GM23248 (cell line): ENCODE measurements at regions not wholly inside any gene's neighbourhood (a gene's known extent, or its start where the extent isn't known, plus 50 kb on each side); places are given as distances from the start of the nearest gene placed in this dataset.

Experiments
- DNase-seq: peaks from one replicate; pipeline ENCODE4 v3.0.0-alpha.2; 2015
- H2AFZ ChIP-seq: fragments of 200-600 bp; sonication (generic); 2 replicates; pipeline ENCODE4 v1.6.1; 2016; ENCODE audit warnings: antibody characterized with exemption
- H3F3A ChIP-seq: fragments of 200-600 bp; sonication (generic); 2 replicates; pipeline ENCODE4 v1.6.1; 2016; ENCODE audit warnings: mild to moderate bottlenecking, antibody characterized with exemption, mixed run types; ENCODE audit not compliant: insufficient read depth
- H3K27ac ChIP-seq: fragments of 200-600 bp; sonication (generic); 2 replicates; pipeline ENCODE4 v1.5.1; 2016; ENCODE audit warnings: mild to moderate bottlenecking
- H3K27me3 ChIP-seq: fragments of 200-600 bp; sonication (generic); replicated peaks from 2 replicates; pipeline ENCODE4 v1.6.1; 2016; ENCODE audit warnings: mild to moderate bottlenecking; ENCODE audit not compliant: insufficient read depth
- H3K36me3 ChIP-seq: fragments of 200-600 bp; sonication (generic); 2 replicates; pipeline ENCODE4 v1.6.1; 2016; ENCODE audit warnings: low read depth, mild to moderate bottlenecking
- H3K4me1 ChIP-seq: fragments of 200-600 bp; sonication (generic); 2 replicates; pipeline ENCODE4 v1.6.1; 2016; ENCODE audit warnings: mild to moderate bottlenecking; ENCODE audit not compliant: insufficient read depth
- H3K4me2 ChIP-seq: fragments of 200-600 bp; sonication (generic); one replicate; pipeline ENCODE4 v1.6.1; 2016; ENCODE audit warnings: mild to moderate bottlenecking; ENCODE audit not compliant: unreplicated experiment
- H3K4me3 ChIP-seq: fragments of 200-600 bp; sonication (generic); 2 replicates; pipeline ENCODE4 v1.5.1; 2016; ENCODE audit warnings: mild to moderate bottlenecking
- H3K79me2 ChIP-seq: fragments of 200-600 bp; sonication (generic); 2 replicates; pipeline ENCODE4 v1.6.1; 2016; ENCODE audit warnings: mild to moderate bottlenecking; ENCODE audit not compliant: insufficient read depth
- H3K9ac ChIP-seq: fragments of 200-600 bp; sonication (generic); 2 replicates; pipeline ENCODE4 v1.6.1; 2016; ENCODE audit warnings: mild to moderate bottlenecking
- H3K9me2 ChIP-seq: fragments of 200-600 bp; sonication (generic); 2 replicates; pipeline ENCODE4 v1.6.1; 2016; ENCODE audit warnings: mixed run types, mild to moderate bottlenecking, moderate library complexity; ENCODE audit not compliant: insufficient read depth
- H3K9me3 ChIP-seq: fragments of 200-600 bp; sonication (generic); one replicate; pipeline ENCODE4 v1.6.1; 2017; ENCODE audit warnings: low read depth
- H4K20me1 ChIP-seq: fragments of 200-600 bp; sonication (generic); 2 replicates; pipeline ENCODE4 v1.6.0; 2016; ENCODE audit not compliant: insufficient read depth
- EZH2 ChIP-seq: fragments of 200-600 bp; sonication (generic); IDR thresholded peaks from 2 replicates; pipeline ENCODE4 v1.6.1; 2018; ENCODE audit warnings: antibody characterized with exemption, mild to moderate bottlenecking; ENCODE audit not compliant: insufficient read depth, poor library complexity, severe bottlenecking
- EZH2phosphoT487 ChIP-seq: fragments of 200-600 bp; sonication (generic); IDR thresholded peaks from 2 replicates; pipeline ENCODE4 v1.6.1; 2018; ENCODE audit warnings: antibody characterized with exemption, moderate library complexity, mild to moderate bottlenecking, low read depth; ENCODE audit not compliant: insufficient read depth
- WGBS, 2 experiments: methylation state at CpG; one replicate each; pipeline ENCODE4 v1.1.6; 2015 to 2017; ENCODE audit warnings: low lambda C conversion rate in 2 of 2, low coverage in 1 of 2; ENCODE audit errors: missing lambda C conversion rate in 2 of 2; 5-methylcytosine and 5-hydroxymethylcytosine counted together
- in situ Hi-C: fragments of 300-500 bp; cut with MboI; formaldehyde crosslinking; loops from 2 replicates; pipeline ENCODE4 v1.15.0; 2020

DNA sequence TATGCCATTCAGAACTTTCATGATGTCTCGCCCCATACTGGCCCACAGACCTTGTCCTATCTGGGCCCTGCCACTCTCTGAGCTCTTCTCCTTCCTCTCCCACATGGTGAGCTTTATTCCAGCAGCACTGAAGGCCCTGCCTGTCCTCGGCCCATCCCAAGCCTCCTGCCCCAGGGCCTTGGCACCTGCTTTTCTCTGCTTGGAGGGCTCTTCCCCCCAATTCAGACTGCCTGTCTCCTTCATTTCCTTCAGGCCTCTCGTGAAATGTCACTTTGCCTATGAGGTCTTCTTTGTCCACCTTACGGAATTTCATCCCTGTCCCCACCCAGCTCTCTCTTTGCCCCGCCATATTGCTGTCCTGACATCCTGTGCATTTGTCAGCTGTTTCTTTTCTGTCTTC lies 191.7 kb upstream of the POU3F1 start:
- Histone ChIP-seq H4K20me1 (no peaks in the 10 kb centered on the region), H3K4me1 (no peaks in the 10 kb centered on the region), H3F3A (no peaks in the 10 kb centered on the region), H3K36me3 (no peaks in the 10 kb centered on the region), H3K4me2 (no peak overlapping the region), H3K9me2 (no peaks in the 10 kb centered on the region), H3K9me3 (no peaks in the 10 kb centered on the region), H3K9ac (no peak overlapping the region), H3K27ac (no peak overlapping the region), H3K79me2 (no peaks in the 10 kb centered on the region), H2AFZ (no peak overlapping the region), H3K4me3 (no peak overlapping the region), H3K27me3 (peaks cover 18% of the 10 kb centered on the region; the same call in 1 of the 2 replicates)
- DNase-seq = no peak
- TF ChIP-seq EZH2phosphoT487 = no peak
- no peak for TF ChIP-seq EZH2
- 19 to 23% methylated on average over 5 of the region's 5 CpGs for WGBS, 2 experiments
- in situ Hi-C loops = no loop called here

DNA sequence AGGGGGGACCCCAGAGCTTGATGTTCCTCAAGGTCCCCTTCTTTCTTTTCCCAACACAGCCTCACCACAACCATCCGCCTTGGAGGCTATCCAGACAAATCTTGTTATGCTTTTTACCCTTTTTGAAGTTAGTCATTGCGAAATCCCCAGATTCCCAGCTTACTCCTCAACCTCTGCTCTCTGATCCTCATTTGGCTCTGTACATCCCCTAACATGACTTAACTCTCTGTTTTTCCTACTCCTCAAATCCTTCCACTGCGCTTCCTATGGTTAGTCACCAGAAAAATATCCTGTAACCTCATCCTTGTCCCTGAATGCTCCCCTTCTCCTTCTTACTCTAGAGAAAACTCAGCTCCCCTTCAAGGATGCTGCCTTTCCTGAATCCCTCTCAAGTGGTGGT lies 189.1 kb upstream of the POU3F1 start:
- Histone ChIP-seq H3F3A (no peaks in the 10 kb centered on the region), H3K27me3 (peaks cover 18% of the 10 kb centered on the region; the same call in 1 of the 2 replicates), H3K4me2 (no peak overlapping the region), H3K9me3 (no peaks in the 10 kb centered on the region), H3K27ac (no peak overlapping the region), H3K4me1 (no peaks in the 10 kb centered on the region), H4K20me1 (no peaks in the 10 kb centered on the region), H3K79me2 (no peaks in the 10 kb centered on the region), H3K9ac (no peak overlapping the region), H2AFZ (no peak overlapping the region), H3K36me3 (no peaks in the 10 kb centered on the region), H3K9me2 (no peaks in the 10 kb centered on the region), H3K4me3 (no peak overlapping the region)
- WGBS, 2 experiments = 16 to 27% methylated on average over 3 of the region's 3 CpGs
- no peak for TF ChIP-seq EZH2
- in situ Hi-C loops = no loop called here
- DNase-seq = peak; percentile 40

DNA sequence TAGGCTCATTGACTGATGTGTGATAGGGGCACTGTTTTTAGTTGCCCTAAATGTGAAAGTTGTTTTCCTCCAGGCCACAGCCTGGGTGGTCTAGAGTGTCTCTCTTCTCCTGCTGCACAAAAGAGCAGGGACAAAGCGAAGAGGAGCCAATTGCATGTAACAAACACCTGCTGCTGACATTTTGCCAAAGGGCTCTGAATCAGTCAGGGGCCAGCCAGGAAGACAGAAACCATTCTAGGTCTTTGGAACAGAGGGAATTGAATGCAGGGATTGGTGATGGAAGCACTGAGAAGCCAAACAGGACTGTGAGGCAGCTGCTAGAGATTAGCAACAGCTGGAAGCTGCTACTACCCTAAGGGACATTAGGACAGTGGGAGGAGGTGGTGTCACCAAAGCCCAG lies 185.3 kb upstream of the POU3F1 start:
- Histone ChIP-seq H3K36me3 (no peaks in the 10 kb centered on the region), H3K4me1 (no peaks in the 10 kb centered on the region), H4K20me1 (no peaks in the 10 kb centered on the region), H3K9me3 (no peaks in the 10 kb centered on the region), H3K79me2 (no peaks in the 10 kb centered on the region), H3K4me3 (no peak overlapping the region), H3K27me3 (peaks cover 2% of the 10 kb centered on the region; the same call in 1 of the 2 replicates), H3K9ac (no peak overlapping the region), H3K9me2 (no peaks in the 10 kb centered on the region), H3K4me2 (no peak overlapping the region), H2AFZ (no peak overlapping the region), H3F3A (no peaks in the 10 kb centered on the region), H3K27ac (no peak overlapping the region)
- in situ Hi-C loops = no loop called here
- TF ChIP-seq EZH2phosphoT487 (no peak), EZH2 (no peak)
- no peak for DNase-seq
- 9 to 14% methylated on average over 1 of the region's 1 CpG for WGBS, 2 experiments

GRCh38 chr1:38228718-38229117 lies 182.1 kb upstream of the POU3F1 start:
- Histone ChIP-seq H3F3A (no peaks in the 10 kb centered on the region), H3K9me3 (no peaks in the 10 kb centered on the region), H3K27me3 (no peaks in the 10 kb centered on the region; the same call in 1 of the 2 replicates), H3K9me2 (no peaks in the 10 kb centered on the region), H3K4me3 (no peak overlapping the region), H3K27ac (no peak overlapping the region), H2AFZ (no peak overlapping the region), H3K4me1 (no peaks in the 10 kb centered on the region), H4K20me1 (no peaks in the 10 kb centered on the region), H3K4me2 (no peak overlapping the region), H3K79me2 (no peaks in the 10 kb centered on the region), H3K9ac (no peak overlapping the region), H3K36me3 (no peaks in the 10 kb centered on the region)
- in situ Hi-C loops = no loop called here
- no peak for DNase-seq
- 6 to 11% methylated on average over 3 of the region's 3 CpGs for WGBS, 2 experiments
- TF ChIP-seq EZH2phosphoT487 = no peak
- TF ChIP-seq EZH2 = no peak

GRCh38 chr1:38225745-38226144 lies 179.2 kb upstream of the POU3F1 start:
- no peaks in the 10 kb centered on the region; the same call in 1 of the 2 replicates for H3K27me3 ChIP-seq
- no peak overlapping the region for H2AFZ ChIP-seq
- WGBS, 2 experiments = 61 to 63% methylated on average over 3 of the region's 3 CpGs
- no peak overlapping the region for H3K4me3 ChIP-seq
- no peak for TF ChIP-seq EZH2
- no peak for TF ChIP-seq EZH2phosphoT487
- H3F3A ChIP-seq = no peaks in the 10 kb centered on the region
- H3K9ac ChIP-seq = no peak overlapping the region
- DNase-seq = no peak
- H3K4me2 ChIP-seq = no peak overlapping the region
- H3K79me2 ChIP-seq = no peaks in the 10 kb centered on the region
- no peak overlapping the region for H3K27ac ChIP-seq
- no peaks in the 10 kb centered on the region for H3K9me3 ChIP-seq
- no peaks in the 10 kb centered on the region for H3K9me2 ChIP-seq
- H3K4me1 ChIP-seq = peaks cover 12% of the 10 kb centered on the region; the same call in 1 of the 2 replicates
- in situ Hi-C loops = no loop called here
- no peaks in the 10 kb centered on the region for H4K20me1 ChIP-seq
- H3K36me3 ChIP-seq = no peaks in the 10 kb centered on the region
